HepG2 (cell line): ENCODE measurements at regions not wholly inside any gene's neighbourhood (a gene's known extent, or its start where the extent isn't known, plus 50 kb on each side); places are given as distances from the start of the nearest gene placed in this dataset.

Experiments used
- ATF7 ChIP-seq, 2 experiments: fragments of 450-650 bp in 1 of 2; sonication (generic) in 1 of 2; formaldehyde crosslinking in 1 of 2; IDR thresholded peaks; 2 replicates each; pipeline versions ENCODE4 v1.4.0 to v1.6.1; 2016 to 2020; ENCODE audit warnings: antibody characterized with exemption in 1 of 2, mild to moderate bottlenecking in 1 of 2, missing genetic modification reagents in 1 of 2
- CCDC6 ChIP-seq: sonication (generic); formaldehyde crosslinking; IDR thresholded peaks from 2 replicates; pipeline ENCODE4 v1.8.1; 2022; ENCODE audit warnings: mild to moderate bottlenecking, missing genetic modification reagents, moderate library complexity
- EZH2 ChIP-seq: conservative IDR thresholded peaks from 2 replicates; pipeline ENCODE4 v1.6.1; 2012; ENCODE audit warnings: mild to moderate bottlenecking, low read depth, low read length, moderate library complexity
- GLI4 ChIP-seq: sonication (generic); formaldehyde crosslinking; IDR thresholded peaks from 2 replicates; pipeline ENCODE4 v1.5.1; 2020; ENCODE audit warnings: missing genetic modification reagents, mild to moderate bottlenecking, moderate library complexity, borderline replicate concordance
- MXI1 ChIP-seq: IDR thresholded peaks from 3 replicates; pipeline ENCODE4 v1.6.1; 2012; ENCODE audit warnings: low read depth, low read length, inconsistent platforms, borderline replicate concordance
- POLR2A ChIP-seq, 2 experiments: IDR thresholded peaks; 2 replicates each; pipeline ENCODE4 v1.6.1; 2011; ENCODE audit warnings: low read depth in 2 of 2, low read length in 2 of 2, mild to moderate bottlenecking in 1 of 2, moderate library complexity in 1 of 2; ENCODE audit not compliant: insufficient read depth in 1 of 2
- RAD21 ChIP-seq: fragments of 450-650 bp; formaldehyde crosslinking; IDR thresholded peaks from 2 replicates; pipeline ENCODE4 v1.5.0; 2020; ENCODE audit warnings: mild to moderate bottlenecking
- SSRP1 ChIP-seq: IDR thresholded peaks from 2 replicates; pipeline ENCODE4 v1.6.1; 2016; ENCODE audit warnings: control low read depth
- TF ChIP-seq, protein P1 (sequence below): sonication (generic); formaldehyde crosslinking; IDR thresholded peaks from 2 replicates; pipeline ENCODE4 v1.5.0; 2020; ENCODE audit warnings: mild to moderate bottlenecking, missing genetic modification reagents, moderate library complexity
- TF ChIP-seq, protein P2 (sequence below): IDR thresholded peaks from 2 replicates; pipeline ENCODE4 v1.6.1; 2016; ENCODE audit warnings: mild to moderate bottlenecking, missing biosample characterization, missing genetic modification reagents

DNA sequence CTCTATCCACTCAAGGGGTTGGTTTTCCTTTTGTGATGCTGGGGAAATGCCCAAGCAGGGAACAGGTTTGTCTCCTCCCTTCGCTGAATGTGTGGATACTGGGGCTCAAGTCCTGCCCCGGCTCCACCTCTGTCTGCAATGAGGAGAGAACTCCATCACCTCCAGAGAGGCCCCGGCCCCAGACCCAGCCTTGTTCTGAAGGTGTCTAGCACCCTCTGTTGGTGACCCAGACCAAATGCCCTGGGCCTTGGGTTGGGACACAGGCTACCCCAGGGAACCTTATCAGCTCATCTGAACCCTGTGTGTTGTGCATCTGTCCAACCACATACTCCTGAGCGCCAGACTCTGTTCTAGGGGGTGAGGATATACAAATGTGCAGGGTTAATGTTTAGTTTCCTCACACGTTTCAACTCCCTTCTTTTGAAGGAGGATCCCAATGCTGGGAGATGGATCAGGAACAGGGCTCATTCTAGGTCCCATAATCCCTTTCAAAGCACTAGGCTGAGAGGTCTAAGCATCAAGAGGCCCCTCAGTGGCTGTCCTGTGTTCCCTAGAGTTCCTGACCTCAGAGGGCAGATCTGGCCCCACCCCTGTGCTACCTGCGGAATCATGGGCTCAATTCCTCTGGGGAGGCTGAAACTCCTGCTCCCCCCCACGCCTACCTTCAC lies 112.5 kb upstream of the SLC7A1 start:
- TF ChIP-seq, protein P1, sequence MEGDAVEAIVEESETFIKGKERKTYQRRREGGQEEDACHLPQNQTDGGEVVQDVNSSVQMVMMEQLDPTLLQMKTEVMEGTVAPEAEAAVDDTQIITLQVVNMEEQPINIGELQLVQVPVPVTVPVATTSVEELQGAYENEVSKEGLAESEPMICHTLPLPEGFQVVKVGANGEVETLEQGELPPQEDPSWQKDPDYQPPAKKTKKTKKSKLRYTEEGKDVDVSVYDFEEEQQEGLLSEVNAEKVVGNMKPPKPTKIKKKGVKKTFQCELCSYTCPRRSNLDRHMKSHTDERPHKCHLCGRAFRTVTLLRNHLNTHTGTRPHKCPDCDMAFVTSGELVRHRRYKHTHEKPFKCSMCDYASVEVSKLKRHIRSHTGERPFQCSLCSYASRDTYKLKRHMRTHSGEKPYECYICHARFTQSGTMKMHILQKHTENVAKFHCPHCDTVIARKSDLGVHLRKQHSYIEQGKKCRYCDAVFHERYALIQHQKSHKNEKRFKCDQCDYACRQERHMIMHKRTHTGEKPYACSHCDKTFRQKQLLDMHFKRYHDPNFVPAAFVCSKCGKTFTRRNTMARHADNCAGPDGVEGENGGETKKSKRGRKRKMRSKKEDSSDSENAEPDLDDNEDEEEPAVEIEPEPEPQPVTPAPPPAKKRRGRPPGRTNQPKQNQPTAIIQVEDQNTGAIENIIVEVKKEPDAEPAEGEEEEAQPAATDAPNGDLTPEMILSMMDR (CRISPR knock-in tag) = peak; percentile 85
- TF ChIP-seq GLI4 (CRISPR knock-in tag) (no peak), POLR2A (IDR thresholded peaks at IDR 0.05; ENCODE audit: insufficient read depth in 1 of 2, low read depth in 2 of 2, low read length in 2 of 2) (no peak), EZH2 (no peak), SSRP1 (CRISPR knock-in tag) (no peak), ATF7 (IDR thresholded peaks at IDR 0.05) (no peak), ATF7 (CRISPR knock-in tag; IDR thresholded peaks at IDR 0.05) (no peak), MXI1 (no peak), RAD21 (CRISPR knock-in tag) (peak; percentile 79), CCDC6 (no peak)
- TF ChIP-seq, protein P2, sequence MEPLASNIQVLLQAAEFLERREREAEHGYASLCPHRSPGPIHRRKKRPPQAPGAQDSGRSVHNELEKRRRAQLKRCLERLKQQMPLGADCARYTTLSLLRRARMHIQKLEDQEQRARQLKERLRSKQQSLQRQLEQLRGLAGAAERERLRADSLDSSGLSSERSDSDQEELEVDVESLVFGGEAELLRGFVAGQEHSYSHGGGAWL (CRISPR knock-in tag) = no peak
